Astrocyte (in vitro differentiated cells and primary cell): ENCODE measurements at regions not wholly inside any gene's neighbourhood (a gene's known extent, or its start where the extent isn't known, plus 50 kb on each side); places are given as distances from the start of the nearest gene placed in this dataset.
A peak's percentile ranks its signal among the peaks of the same experiment; 100 is the strongest.

Experiments
- DNase-seq: peaks from one replicate; pipeline ENCODE4 v3.0.0-alpha.2; 2010; ENCODE audit warnings: low read depth
- FAIRE-seq: peaks from 2 replicates; lab custom pipeline; 2011; peaks lifted over from hg19 to GRCh38; lab: Jason Lieb, UNC
- H2AFZ ChIP-seq: 2 replicates; pipeline ENCODE4 v1.6.0; 2012; ENCODE audit warnings: low read depth, low read length, inconsistent platforms
- H3K27ac ChIP-seq: 2 replicates; pipeline ENCODE4 v1.5.1; 2011; ENCODE audit warnings: low read depth, low read length, inconsistent platforms
- H3K27me3 ChIP-seq: 2 replicates; pipeline ENCODE4 v1.6.0; 2011; ENCODE audit warnings: low read length, inconsistent platforms; ENCODE audit not compliant: insufficient read depth
- H3K36me3 ChIP-seq: 2 replicates; pipeline ENCODE4 v1.5.1; 2011; ENCODE audit warnings: low read length, inconsistent platforms; ENCODE audit not compliant: insufficient read depth
- H3K4me1 ChIP-seq: 2 replicates; pipeline ENCODE4 v1.5.1; 2011; ENCODE audit warnings: low read length, inconsistent platforms; ENCODE audit not compliant: insufficient read depth
- H3K4me2 ChIP-seq: 2 replicates; pipeline ENCODE4 v1.6.0; 2012; ENCODE audit warnings: low read length, inconsistent platforms
- H3K4me3 ChIP-seq: 2 replicates; pipeline ENCODE4 v1.5.1; 2011; ENCODE audit warnings: low read depth, mild to moderate bottlenecking, low read length, inconsistent platforms; ENCODE audit not compliant: insufficient read depth
- H3K79me2 ChIP-seq: 2 replicates; pipeline ENCODE4 v1.6.0; 2012; ENCODE audit warnings: mild to moderate bottlenecking, low read length, inconsistent platforms; ENCODE audit not compliant: insufficient read depth
- H3K9ac ChIP-seq: 2 replicates; pipeline ENCODE4 v1.6.0; 2012; ENCODE audit warnings: mild to moderate bottlenecking, low read length, inconsistent platforms
- H3K9me3 ChIP-seq: 2 replicates; pipeline ENCODE4 v1.5.1; 2012; ENCODE audit warnings: low read depth, mild to moderate bottlenecking, low read length, inconsistent platforms; ENCODE audit not compliant: insufficient read depth
- H4K20me1 ChIP-seq: 2 replicates; pipeline ENCODE4 v1.6.0; 2012; ENCODE audit warnings: low read length, inconsistent platforms; ENCODE audit not compliant: insufficient read depth
- H3K27ac Mint-ChIP-seq: one replicate; pipeline ENCODE4 v1.8.0; 2021; ENCODE audit warnings: mild to moderate bottlenecking, mixed read lengths; ENCODE audit not compliant: unreplicated experiment
- H3K27me3 Mint-ChIP-seq: one replicate; pipeline ENCODE4 v1.8.0; 2021; ENCODE audit warnings: low read depth, mixed read lengths; ENCODE audit not compliant: unreplicated experiment
- H3K36me3 Mint-ChIP-seq: one replicate; pipeline ENCODE4 v1.8.0; 2021; ENCODE audit warnings: low read depth, mixed read lengths; ENCODE audit not compliant: unreplicated experiment
- H3K4me1 Mint-ChIP-seq: one replicate; pipeline ENCODE4 v1.8.0; 2021; ENCODE audit warnings: low read depth, mixed read lengths; ENCODE audit not compliant: unreplicated experiment
- H3K4me3 Mint-ChIP-seq: one replicate; pipeline ENCODE4 v1.8.0; 2021; ENCODE audit warnings: mild to moderate bottlenecking, moderate library complexity, mixed read lengths; ENCODE audit not compliant: unreplicated experiment
- H3K9me3 Mint-ChIP-seq: one replicate; pipeline ENCODE4 v1.8.0; 2021; ENCODE audit warnings: mild to moderate bottlenecking, mixed read lengths; ENCODE audit not compliant: unreplicated experiment
- CTCF ChIP-seq: IDR thresholded peaks from 2 replicates; pipeline ENCODE4 v1.5.1; 2011; ENCODE audit warnings: low read depth, mild to moderate bottlenecking, inconsistent platforms, low read length, moderate library complexity; ENCODE audit not compliant: insufficient read depth
- EZH2 ChIP-seq: IDR thresholded peaks from 2 replicates; pipeline ENCODE4 v1.6.1; 2012; ENCODE audit warnings: mild to moderate bottlenecking, low read length, inconsistent platforms; ENCODE audit not compliant: insufficient read depth

DNA sequence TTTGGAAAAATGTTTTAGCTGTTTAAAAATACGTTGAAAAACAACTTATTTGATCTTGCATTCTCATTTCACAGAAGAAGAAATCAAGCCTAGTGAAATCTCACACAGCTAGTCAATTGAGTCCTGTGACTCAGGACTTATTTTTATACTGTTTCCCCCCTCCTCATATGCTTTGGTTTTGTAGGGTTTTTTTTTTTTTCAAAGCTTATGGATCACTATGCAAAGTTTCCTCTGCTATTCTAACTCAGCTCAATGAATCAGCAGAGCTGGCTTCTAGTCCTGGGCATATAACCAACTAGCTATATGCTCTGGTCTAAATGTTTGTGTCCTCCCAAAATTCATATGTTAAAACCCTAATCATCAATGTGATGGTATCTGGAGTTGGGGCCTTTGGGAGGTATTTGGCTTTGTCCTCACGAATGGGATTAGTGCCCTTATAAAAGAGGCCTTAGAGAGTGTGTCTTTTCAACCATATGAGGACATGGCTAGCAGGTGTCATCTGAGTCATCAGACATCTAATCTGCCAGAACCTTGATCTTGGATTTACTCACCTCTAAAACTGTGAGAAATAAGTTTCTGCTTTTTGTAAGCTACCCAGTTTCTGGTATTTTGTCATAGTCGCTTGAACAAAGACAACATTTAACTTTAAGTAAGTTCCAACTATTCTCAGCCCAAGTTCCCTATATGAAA, 317.2 kb upstream of the C1orf87 start:
- no peaks in the 10 kb centered on the region for H3K79me2 ChIP-seq
- H3K27ac Mint-ChIP-seq, result no peak overlapping the region
- H4K20me1 ChIP-seq, result no peaks in the 10 kb centered on the region
- H3K36me3 ChIP-seq, result no peaks in the 10 kb centered on the region
- no peaks in the 10 kb centered on the region for H3K9me3 Mint-ChIP-seq
- no peak overlapping the region for H3K27ac ChIP-seq
- TF ChIP-seq EZH2, result no peak
- TF ChIP-seq CTCF, result no peak
- H3K36me3 Mint-ChIP-seq, result no peaks in the 10 kb centered on the region
- H3K4me1 Mint-ChIP-seq, result no peaks in the 10 kb centered on the region
- H3K4me2 ChIP-seq, result no peak overlapping the region
- no peak overlapping the region for H2AFZ ChIP-seq
- H3K4me3 ChIP-seq, result no peak overlapping the region
- H3K27me3 Mint-ChIP-seq, result peaks cover 2% of the 10 kb centered on the region
- DNase-seq, result no peak
- H3K9ac ChIP-seq, result no peak overlapping the region
- no peak for FAIRE-seq
- H3K27me3 ChIP-seq, result no peaks in the 10 kb centered on the region
- H3K4me1 ChIP-seq, result no peaks in the 10 kb centered on the region
- H3K9me3 ChIP-seq, result no peaks in the 10 kb centered on the region
- no peak overlapping the region for H3K4me3 Mint-ChIP-seq

GRCh38 chr1:60388092-60388987, 314.8 kb upstream of the C1orf87 start:
- H2AFZ ChIP-seq, result no peak overlapping the region

More at GRCh38 chr1:60388092-60388987, 314.8 kb upstream of the C1orf87 start:
- no peak overlapping the region for H3K4me2 ChIP-seq
- H3K4me1 ChIP-seq, result no peaks in the 10 kb centered on the region
- no peaks in the 10 kb centered on the region for H4K20me1 ChIP-seq
- no peak overlapping the region for H3K4me3 ChIP-seq
- H3K9me3 ChIP-seq, result no peaks in the 10 kb centered on the region
- no peaks in the 10 kb centered on the region for H3K27me3 ChIP-seq
- DNase-seq (peak; percentile 1), FAIRE-seq (no peak)
- H3K79me2 ChIP-seq, result no peaks in the 10 kb centered on the region
- Mint-ChIP-seq H3K36me3 (no peaks in the 10 kb centered on the region), H3K4me3 (no peak overlapping the region), H3K27ac (no peak overlapping the region), H3K27me3 (no peaks in the 10 kb centered on the region), H3K4me1 (no peaks in the 10 kb centered on the region), H3K9me3 (no peaks in the 10 kb centered on the region)
- H3K36me3 ChIP-seq, result no peaks in the 10 kb centered on the region
- H3K27ac ChIP-seq, result no peak overlapping the region
- TF ChIP-seq CTCF (no peak), EZH2 (no peak)
- H3K9ac ChIP-seq, result no peak overlapping the region
